ENCODE measurements at regions not wholly inside any gene's neighbourhood (a gene's known extent, or its start where the extent isn't known, plus 50 kb on each side); places are given as distances from the start of the nearest gene placed in this dataset.
A peak's percentile ranks its signal among the peaks of the same experiment; 100 is the strongest.

GRCh38 chr6:151716526-151716932 is 91.0 kb upstream of the ESR1 start:
- no peak overlapping the region for H3K4me3 ChIP-seq (ENCODE audit: low read depth, low read length)
- no peak for TF ChIP-seq CTCF (IDR thresholded peaks at IDR 0.05; ENCODE audit: control insufficient read depth, extremely low read depth, insufficient read depth)
- DNase-seq (ENCODE audit: low read depth) = peak; percentile 33

DNA sequence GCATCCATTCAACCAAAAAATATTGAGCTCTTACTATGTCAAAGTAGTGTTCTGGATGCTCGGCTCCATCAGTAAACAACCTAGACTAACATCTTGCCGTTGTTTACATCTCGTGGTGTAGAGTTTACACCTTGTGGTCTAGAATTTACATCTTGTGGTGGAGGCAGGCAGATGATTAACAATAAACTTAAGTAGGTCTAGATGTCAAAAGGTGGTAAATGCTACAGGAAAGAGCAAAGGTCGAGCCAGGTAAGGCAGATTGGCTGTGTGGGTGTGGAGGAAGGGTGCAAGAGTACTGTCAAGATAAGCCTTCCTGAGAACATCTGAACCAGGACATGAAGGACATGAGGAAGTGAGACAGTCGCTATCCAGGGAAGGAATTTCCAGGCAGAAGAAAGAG is 88.4 kb upstream of the ESR1 start:
- no peak for TF ChIP-seq CTCF (IDR thresholded peaks at IDR 0.05; ENCODE audit: control insufficient read depth, extremely low read depth, insufficient read depth)
- H3K4me3 ChIP-seq (ENCODE audit: low read depth, low read length) = no peak overlapping the region

GRCh38 chr6:151721146-151721545 is 86.3 kb upstream of the ESR1 start:
- no peak overlapping the region for H3K4me3 ChIP-seq (ENCODE audit: low read depth, low read length)
- DNase-seq (ENCODE audit: low read depth) = no peak
- TF ChIP-seq CTCF (IDR thresholded peaks at IDR 0.05; ENCODE audit: control insufficient read depth, extremely low read depth, insufficient read depth) = no peak

More for the DNA sequence above, 88.4 kb upstream of the ESR1 start:
- DNase-seq (ENCODE audit: low read depth) = no peak

- TF ChIP-seq CTCF (IDR thresholded peaks at IDR 0.05; ENCODE audit: control insufficient read depth, extremely low read depth, insufficient read depth) = no peak
- no peak for DNase-seq (ENCODE audit: low read depth)
- H3K4me3 ChIP-seq (ENCODE audit: low read depth, low read length) = no peak overlapping the region
Observed at GRCh38 chr6:151721671-151722070, 85.8 kb upstream of the ESR1 start.

- no peak for DNase-seq (ENCODE audit: low read depth)
- no peak for TF ChIP-seq CTCF (IDR thresholded peaks at IDR 0.05; ENCODE audit: control insufficient read depth, extremely low read depth, insufficient read depth)
- no peak overlapping the region for H3K4me3 ChIP-seq (ENCODE audit: low read depth, low read length)
Observed at GRCh38 chr6:151722342-151722741, 85.1 kb upstream of the ESR1 start.

DNA sequence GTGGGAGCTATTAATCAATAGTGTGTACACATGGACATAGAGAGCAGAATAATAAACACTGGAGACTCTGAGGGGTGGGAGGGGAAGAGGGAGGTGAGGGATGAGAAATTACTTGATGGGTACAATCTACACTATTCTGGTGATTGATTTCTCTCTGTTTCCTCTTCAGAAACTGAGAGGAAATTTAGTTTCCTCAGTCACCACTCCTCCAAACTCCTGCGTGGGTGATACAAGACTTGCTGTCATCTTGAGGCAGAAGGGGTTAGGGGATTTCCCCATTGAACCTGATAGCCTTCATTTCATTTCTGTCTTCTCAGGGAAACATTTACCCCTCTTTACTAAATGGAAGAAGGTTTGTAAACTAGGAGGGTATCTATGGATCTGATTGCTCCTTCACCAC is 84.3 kb upstream of the ESR1 start:
- no peak for DNase-seq (ENCODE audit: low read depth)
- no peak for TF ChIP-seq CTCF (IDR thresholded peaks at IDR 0.05; ENCODE audit: control insufficient read depth, extremely low read depth, insufficient read depth)
- H3K4me3 ChIP-seq (ENCODE audit: low read depth, low read length) = no peak overlapping the region

- TF ChIP-seq CTCF (IDR thresholded peaks at IDR 0.05; ENCODE audit: control insufficient read depth, extremely low read depth, insufficient read depth) = no peak
- DNase-seq (ENCODE audit: low read depth) = no peak
- H3K4me3 ChIP-seq (ENCODE audit: low read depth, low read length) = no peak overlapping the region
Observed at GRCh38 chr6:151729829-151730495, 77.5 kb upstream of the ESR1 start.
